KOPT-K1 (cell line): ENCODE measurements at regions not wholly inside any gene's neighbourhood (a gene's known extent, or its start where the extent isn't known, plus 50 kb on each side); places are given as distances from the start of the nearest gene placed in this dataset.

Source experiments
- H3K27ac ChIP-seq: fragments of 200-600 bp; sonication (generic); 2 replicates; pipeline ENCODE4 v1.5.1; 2016; ENCODE audit warnings: antibody characterized with exemption, mild to moderate bottlenecking, low read depth, low read length; ENCODE audit not compliant: poor library complexity, severe bottlenecking
- H3K36me3 ChIP-seq: fragments of 200-600 bp; sonication (generic); 2 replicates; pipeline ENCODE4 v1.5.1; 2017; ENCODE audit warnings: antibody characterized with exemption, mild to moderate bottlenecking, low read length, moderate library complexity; ENCODE audit not compliant: insufficient read depth
- H3K9me3 ChIP-seq: fragments of 200-600 bp; sonication (generic); 2 replicates; pipeline ENCODE4 v1.5.1; 2017; ENCODE audit warnings: antibody characterized with exemption, low read length, mild to moderate bottlenecking; ENCODE audit not compliant: insufficient read depth, poor library complexity, severe bottlenecking

- Histone ChIP-seq H3K27ac (no peak overlapping the region), H3K36me3 (no peaks in the 10 kb centered on the region), H3K9me3 (no peaks in the 10 kb centered on the region)
Measured at GRCh38 chr1:232562855-232563510, 67.0 kb downstream of the SIPA1L2 start.

GRCh38 chr1:232561381-232561780, 68.6 kb downstream of the SIPA1L2 start:
- H3K9me3 ChIP-seq: no peaks in the 10 kb centered on the region
- H3K27ac ChIP-seq: no peak overlapping the region
- H3K36me3 ChIP-seq: no peaks in the 10 kb centered on the region

GRCh38 chr1:232560940-232561339, 69.0 kb downstream of the SIPA1L2 start:
- H3K27ac ChIP-seq: no peak overlapping the region
- H3K36me3 ChIP-seq: no peaks in the 10 kb centered on the region

GRCh38 chr1:232558954-232559353, 71.0 kb downstream of the SIPA1L2 start:
- no peaks in the 10 kb centered on the region for H3K36me3 ChIP-seq
- no peaks in the 10 kb centered on the region for H3K9me3 ChIP-seq
- H3K27ac ChIP-seq: no peak overlapping the region

More at GRCh38 chr1:232560940-232561339, 69.0 kb downstream of the SIPA1L2 start:
- H3K9me3 ChIP-seq: no peaks in the 10 kb centered on the region

- H3K9me3 ChIP-seq: no peaks in the 10 kb centered on the region
- H3K27ac ChIP-seq: no peak overlapping the region
- no peaks in the 10 kb centered on the region for H3K36me3 ChIP-seq
Measured at GRCh38 chr1:232557502-232558191, 72.3 kb downstream of the SIPA1L2 start.

GRCh38 chr1:232557096-232557495, 72.8 kb downstream of the SIPA1L2 start:
- no peak overlapping the region for H3K27ac ChIP-seq
- no peaks in the 10 kb centered on the region for H3K36me3 ChIP-seq
- H3K9me3 ChIP-seq: no peaks in the 10 kb centered on the region

GRCh38 chr1:232556351-232556750, 73.6 kb downstream of the SIPA1L2 start:
- H3K27ac ChIP-seq: no peak overlapping the region
- no peaks in the 10 kb centered on the region for H3K36me3 ChIP-seq
- no peaks in the 10 kb centered on the region for H3K9me3 ChIP-seq

GRCh38 chr1:232555494-232556210, 74.3 kb downstream of the SIPA1L2 start:
- H3K36me3 ChIP-seq: no peaks in the 10 kb centered on the region
- no peaks in the 10 kb centered on the region for H3K9me3 ChIP-seq

GRCh38 chr1:232554409-232554808, 75.5 kb downstream of the SIPA1L2 start:
- Histone ChIP-seq H3K36me3 (no peaks in the 10 kb centered on the region), H3K27ac (no peak overlapping the region), H3K9me3 (no peaks in the 10 kb centered on the region)

More at GRCh38 chr1:232555494-232556210, 74.3 kb downstream of the SIPA1L2 start:
- no peak overlapping the region for H3K27ac ChIP-seq

GRCh38 chr1:232553809-232554208, 76.1 kb downstream of the SIPA1L2 start:
- no peaks in the 10 kb centered on the region for H3K36me3 ChIP-seq
- H3K9me3 ChIP-seq: no peaks in the 10 kb centered on the region
- no peak overlapping the region for H3K27ac ChIP-seq

GRCh38 chr1:232553050-232553754, 76.7 kb downstream of the SIPA1L2 start:
- Histone ChIP-seq H3K36me3 (no peaks in the 10 kb centered on the region), H3K27ac (no peak overlapping the region), H3K9me3 (no peaks in the 10 kb centered on the region)

- no peak overlapping the region for H3K27ac ChIP-seq
- H3K9me3 ChIP-seq: no peaks in the 10 kb centered on the region
- H3K36me3 ChIP-seq: no peaks in the 10 kb centered on the region
Measured at GRCh38 chr1:232551386-232551785, 78.5 kb downstream of the SIPA1L2 start.

- H3K9me3 ChIP-seq: no peaks in the 10 kb centered on the region
- H3K27ac ChIP-seq: no peak overlapping the region
- H3K36me3 ChIP-seq: no peaks in the 10 kb centered on the region
Measured at GRCh38 chr1:232550007-232550406, 79.9 kb downstream of the SIPA1L2 start.

GRCh38 chr1:232548691-232549090, 81.2 kb downstream of the SIPA1L2 start:
- Histone ChIP-seq H3K36me3 (no peaks in the 10 kb centered on the region), H3K27ac (no peak overlapping the region), H3K9me3 (no peaks in the 10 kb centered on the region)

GRCh38 chr1:232547938-232548484, 81.9 kb downstream of the SIPA1L2 start:
- no peaks in the 10 kb centered on the region for H3K36me3 ChIP-seq
- H3K9me3 ChIP-seq: no peaks in the 10 kb centered on the region
- no peak overlapping the region for H3K27ac ChIP-seq
